PC-3 (cell line): ENCODE measurements at regions not wholly inside any gene's neighbourhood (a gene's known extent, or its start where the extent isn't known, plus 50 kb on each side); places are given as distances from the start of the nearest gene placed in this dataset.

ENCODE experiments used
- ATAC-seq: fragments of 200-7000 bp; cut with Tn5 transposase; 2 replicates; pipeline ENCODE4 v1.9.1; 2020; ENCODE audit warnings: mild to moderate bottlenecking, moderate library complexity
- BruUV-seq: library from RNA; stranded (reverse); fragments of 400-500 nt; replicated peaks from 2 replicates; lab custom pipeline; 2021; lab: Mats Ljungman, UMichigan
- CTCF ChIA-PET: fragments of 300-600 bp; sonication (Branson Sonifier 250); formaldehyde crosslinking; loops from one replicate; lab custom pipeline; 2022; ENCODE audit warnings: antibody characterized with exemption; lab: Charles Lee
- POLR2A ChIA-PET: fragments of 300-600 bp; sonication (Branson Sonifier 250); formaldehyde crosslinking; loops from one replicate; lab custom pipeline; 2022; ENCODE audit warnings: antibody characterized with exemption; ENCODE audit not compliant: unreplicated experiment; lab: Charles Lee
- DNase-seq: peaks from one replicate; pipeline ENCODE4 v3.0.0-alpha.2; 2015
- H2AFZ ChIP-seq: fragments of 300-600 bp; sonication (generic); 2 replicates; pipeline ENCODE4 v1.6.0; 2016; ENCODE audit warnings: antibody characterized with exemption, low read length
- H3F3A ChIP-seq: fragments of 300-600 bp; sonication (generic); one replicate; pipeline ENCODE4 v1.6.0; 2017; ENCODE audit warnings: antibody characterized with exemption, low read length, control low read depth, mild to moderate bottlenecking; ENCODE audit not compliant: unreplicated experiment
- H3K27ac ChIP-seq: fragments of 300-600 bp; sonication (generic); 2 replicates; pipeline ENCODE4 v1.5.1; 2016; ENCODE audit warnings: mild to moderate bottlenecking, low read length
- H3K27me3 ChIP-seq: fragments of 300-600 bp; sonication (generic); 2 replicates; pipeline ENCODE4 v1.6.1; 2016; ENCODE audit warnings: low read length, mixed read lengths
- H3K36me3 ChIP-seq: fragments of 300-600 bp; sonication (generic); 2 replicates; pipeline ENCODE4 v1.6.1; 2016; ENCODE audit warnings: low read depth, mixed run types, low read length, mixed read lengths
- H3K4me1 ChIP-seq: fragments of 300-600 bp; sonication (generic); 2 replicates; pipeline ENCODE4 v1.5.1; 2016; ENCODE audit warnings: low read length; ENCODE audit not compliant: insufficient read depth
- H3K4me2 ChIP-seq: fragments of 300-600 bp; sonication (generic); 2 replicates; pipeline ENCODE4 v1.6.0; 2016; ENCODE audit warnings: low read length
- H3K4me3 ChIP-seq: fragments of 300-600 bp; sonication (generic); 2 replicates; pipeline ENCODE4 v1.5.1; 2016; ENCODE audit warnings: mild to moderate bottlenecking, low read length, mixed read lengths
- H3K79me2 ChIP-seq: fragments of 300-600 bp; sonication (generic); 2 replicates; pipeline ENCODE4 v1.6.1; 2017; ENCODE audit warnings: low read length, mixed read lengths
- H3K9ac ChIP-seq: fragments of 300-600 bp; sonication (generic); 2 replicates; pipeline ENCODE4 v1.6.0; 2016; ENCODE audit warnings: mild to moderate bottlenecking, low read length
- H3K9me2 ChIP-seq: fragments of 300-600 bp; sonication (generic); replicated peaks from 2 replicates; pipeline ENCODE4 v1.6.1; 2016; ENCODE audit warnings: mixed run types, low read length, mixed read lengths
- H3K9me3 ChIP-seq: fragments of 300-600 bp; sonication (generic); 2 replicates; pipeline ENCODE4 v1.6.1; 2016; ENCODE audit warnings: low read length, mixed read lengths
- H4K20me1 ChIP-seq: fragments of 300-600 bp; sonication (generic); 2 replicates; pipeline ENCODE4 v1.6.1; 2016; ENCODE audit warnings: low read length, mixed read lengths
- EZH2 ChIP-seq: fragments of 300-600 bp; sonication (generic); IDR thresholded peaks from one replicate; pipeline ENCODE4 v1.6.1; 2017; ENCODE audit warnings: antibody characterized with exemption, mild to moderate bottlenecking, low read length; ENCODE audit not compliant: unreplicated experiment
- EZH2phosphoT487 ChIP-seq: fragments of 300-600 bp; sonication (generic); IDR thresholded peaks from 2 replicates; pipeline ENCODE4 v1.6.1; 2018; ENCODE audit warnings: mild to moderate bottlenecking, antibody characterized with exemption, low read length, borderline replicate concordance
- intact Hi-C: fragments of 100-400 bp; cut with micrococcal nuclease; formaldehyde crosslinking; loops from 2 replicates; pipeline ENCODE4 v1.9.0; 2023
- TF ChIP-seq, protein P1 (sequence below): fragments of 300-600 bp; sonication (generic); conservative IDR thresholded peaks from 2 replicates; pipeline ENCODE4 v1.5.1; 2017; ENCODE audit warnings: antibody characterized with exemption, low read depth, mild to moderate bottlenecking, low read length

DNA sequence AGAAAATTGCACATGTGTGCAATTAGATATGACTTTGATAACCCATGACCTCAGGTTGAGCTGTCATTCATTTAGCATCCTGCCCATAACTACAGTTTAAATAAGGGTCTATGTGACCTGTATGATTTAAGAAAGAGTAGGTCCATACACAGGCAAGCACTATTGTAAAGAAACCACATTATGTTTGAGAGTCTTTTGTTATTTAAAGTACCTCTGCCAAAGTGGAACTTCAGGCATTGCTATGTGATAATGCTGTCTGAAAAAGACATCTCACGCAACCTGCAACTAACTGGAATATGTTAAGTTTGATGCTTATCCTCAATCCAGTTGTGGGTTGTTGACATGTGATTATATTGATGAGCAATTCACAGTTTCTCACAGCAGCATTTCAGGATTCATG, 317.0 kb downstream of the TMEM161B start:
- Histone ChIP-seq H2AFZ (no peak overlapping the region), H3K27ac (no peak overlapping the region), H3F3A (no peaks in the 10 kb centered on the region), H3K4me2 (no peak overlapping the region), H3K9ac (no peak overlapping the region), H3K36me3 (no peaks in the 10 kb centered on the region), H4K20me1 (no peaks in the 10 kb centered on the region), H3K4me1 (no peaks in the 10 kb centered on the region), H3K79me2 (no peaks in the 10 kb centered on the region), H3K27me3 (no peaks in the 10 kb centered on the region), H3K9me3 (no peaks in the 10 kb centered on the region), H3K4me3 (no peak overlapping the region), H3K9me2 (no peaks in the 10 kb centered on the region)
- ChIA-PET CTCF (no interaction called here), POLR2A (no interaction called here)
- TF ChIP-seq EZH2 (no peak), EZH2phosphoT487 (no peak)
- TF ChIP-seq, protein P1, sequence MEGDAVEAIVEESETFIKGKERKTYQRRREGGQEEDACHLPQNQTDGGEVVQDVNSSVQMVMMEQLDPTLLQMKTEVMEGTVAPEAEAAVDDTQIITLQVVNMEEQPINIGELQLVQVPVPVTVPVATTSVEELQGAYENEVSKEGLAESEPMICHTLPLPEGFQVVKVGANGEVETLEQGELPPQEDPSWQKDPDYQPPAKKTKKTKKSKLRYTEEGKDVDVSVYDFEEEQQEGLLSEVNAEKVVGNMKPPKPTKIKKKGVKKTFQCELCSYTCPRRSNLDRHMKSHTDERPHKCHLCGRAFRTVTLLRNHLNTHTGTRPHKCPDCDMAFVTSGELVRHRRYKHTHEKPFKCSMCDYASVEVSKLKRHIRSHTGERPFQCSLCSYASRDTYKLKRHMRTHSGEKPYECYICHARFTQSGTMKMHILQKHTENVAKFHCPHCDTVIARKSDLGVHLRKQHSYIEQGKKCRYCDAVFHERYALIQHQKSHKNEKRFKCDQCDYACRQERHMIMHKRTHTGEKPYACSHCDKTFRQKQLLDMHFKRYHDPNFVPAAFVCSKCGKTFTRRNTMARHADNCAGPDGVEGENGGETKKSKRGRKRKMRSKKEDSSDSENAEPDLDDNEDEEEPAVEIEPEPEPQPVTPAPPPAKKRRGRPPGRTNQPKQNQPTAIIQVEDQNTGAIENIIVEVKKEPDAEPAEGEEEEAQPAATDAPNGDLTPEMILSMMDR, result no peak
- no peak for ATAC-seq
- no peak for DNase-seq
- BruUV-seq, result no TSS peak
- intact Hi-C loops, result no loop called here

- H2AFZ ChIP-seq, result no peak overlapping the region
- H3F3A ChIP-seq, result no peaks in the 10 kb centered on the region
- no peaks in the 10 kb centered on the region for H3K9me3 ChIP-seq
- H3K36me3 ChIP-seq, result no peaks in the 10 kb centered on the region
- no TSS peak for BruUV-seq
- H3K9me2 ChIP-seq, result no peaks in the 10 kb centered on the region
- DNase-seq, result no peak
- no peak for ATAC-seq
- no peak overlapping the region for H3K9ac ChIP-seq
- H3K4me1 ChIP-seq, result no peaks in the 10 kb centered on the region
- ChIA-PET CTCF (no interaction called here), POLR2A (no interaction called here)
- no peak overlapping the region for H3K4me3 ChIP-seq
- H3K27me3 ChIP-seq, result no peaks in the 10 kb centered on the region
- no peaks in the 10 kb centered on the region for H3K79me2 ChIP-seq
- H3K27ac ChIP-seq, result no peak overlapping the region
- H4K20me1 ChIP-seq, result no peaks in the 10 kb centered on the region
- H3K4me2 ChIP-seq, result no peak overlapping the region
- intact Hi-C loops, result no loop called here
- TF ChIP-seq EZH2phosphoT487 (no peak), EZH2 (no peak)
- TF ChIP-seq, protein P1, result no peak
These were observed 318.7 kb downstream of the TMEM161B start for GRCh38 chr5:87949676-87950631.

DNA sequence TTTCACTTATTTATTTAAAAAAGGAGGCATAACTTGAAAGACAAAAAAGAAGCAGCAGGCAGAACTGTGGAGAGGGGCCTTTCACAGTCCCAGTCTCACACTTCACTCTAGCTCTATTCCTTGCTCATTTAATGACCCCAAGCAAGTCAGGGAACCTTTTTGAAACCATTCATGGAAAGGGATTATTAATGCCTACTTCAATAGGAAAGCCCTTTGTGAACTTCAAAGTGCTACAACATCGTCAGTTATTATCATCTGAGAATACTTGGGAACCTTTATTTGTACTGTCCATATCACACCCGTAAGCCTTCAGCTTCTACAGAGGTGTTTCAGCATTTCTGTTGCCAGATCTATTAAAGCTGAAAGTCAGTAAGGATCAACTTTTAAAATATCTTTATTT, 320.2 kb downstream of the TMEM161B start:
- TF ChIP-seq EZH2phosphoT487 (no peak), EZH2 (no peak)
- TF ChIP-seq, protein P1, result no peak
- Histone ChIP-seq H3K79me2 (no peaks in the 10 kb centered on the region), H3K4me1 (no peaks in the 10 kb centered on the region), H3K4me3 (no peak overlapping the region), H3K9me3 (no peaks in the 10 kb centered on the region), H3K9me2 (no peaks in the 10 kb centered on the region), H3K9ac (no peak overlapping the region), H3K36me3 (no peaks in the 10 kb centered on the region), H4K20me1 (no peaks in the 10 kb centered on the region), H3K27ac (no peak overlapping the region), H2AFZ (no peak overlapping the region), H3K27me3 (no peaks in the 10 kb centered on the region), H3K4me2 (no peak overlapping the region), H3F3A (no peaks in the 10 kb centered on the region)
- BruUV-seq, result no TSS peak
- ATAC-seq (no peak), DNase-seq (no peak)
- ChIA-PET CTCF (no interaction called here), POLR2A (no interaction called here)
- intact Hi-C loops, result no loop called here
